Activated CD4-positive, alpha-beta T cell treated with anti-CD3 and anti-CD28 coated beads for 24 hours (primary cell): ENCODE measurements at regions not wholly inside any gene's neighbourhood (a gene's known extent, or its start where the extent isn't known, plus 50 kb on each side); places are given as distances from the start of the nearest gene placed in this dataset.

Source experiments
- DNase-seq, 2 donors: peaks; one replicate each; pipeline ENCODE4 v3.0.0-alpha.2; 2020; ENCODE audit warnings: low read depth in 2 of 2

DNA sequence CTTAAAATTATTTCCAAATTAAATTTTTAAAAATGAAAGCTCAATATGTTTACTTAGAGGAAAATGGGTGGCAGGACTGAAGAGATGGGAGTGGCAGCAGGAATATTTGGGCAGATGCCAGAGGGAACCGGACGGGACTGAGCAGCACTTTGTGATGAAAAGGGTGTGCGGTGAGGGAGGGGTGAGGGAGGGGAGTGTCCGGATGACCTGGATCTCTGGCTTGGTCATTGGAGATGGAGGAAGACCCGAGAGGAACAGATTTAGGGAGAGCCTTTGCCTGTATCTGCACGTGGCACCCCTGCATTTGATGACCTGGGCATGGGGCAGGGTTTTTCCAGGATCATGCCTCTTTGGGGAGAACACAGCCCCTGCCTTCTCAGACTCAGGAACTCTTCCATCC, 201.1 kb upstream of the MVB12B start:
- DNase-seq: no peak

DNA sequence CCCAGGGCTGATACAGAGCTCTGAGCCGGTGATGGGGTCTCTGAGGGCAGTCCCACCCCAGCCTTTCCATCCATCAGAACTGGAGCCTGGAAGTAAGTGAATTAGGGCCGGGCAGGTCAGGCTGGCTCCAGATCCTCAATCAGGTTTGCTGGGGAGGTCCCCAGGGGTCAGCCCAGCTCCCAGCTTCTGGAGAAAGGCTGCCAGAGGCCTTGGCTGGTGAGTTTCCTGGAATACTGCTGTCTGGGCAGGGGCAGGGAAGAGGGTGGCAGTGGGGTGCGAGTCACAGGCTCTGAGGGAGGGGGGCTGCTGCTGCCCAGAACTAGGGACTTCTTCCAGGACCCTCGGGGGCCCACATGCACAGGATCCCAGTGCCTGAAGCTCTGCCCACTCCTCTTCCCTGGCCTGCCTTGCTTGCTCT, 200.6 kb upstream of the MVB12B start:
- DNase-seq: no peak

DNA sequence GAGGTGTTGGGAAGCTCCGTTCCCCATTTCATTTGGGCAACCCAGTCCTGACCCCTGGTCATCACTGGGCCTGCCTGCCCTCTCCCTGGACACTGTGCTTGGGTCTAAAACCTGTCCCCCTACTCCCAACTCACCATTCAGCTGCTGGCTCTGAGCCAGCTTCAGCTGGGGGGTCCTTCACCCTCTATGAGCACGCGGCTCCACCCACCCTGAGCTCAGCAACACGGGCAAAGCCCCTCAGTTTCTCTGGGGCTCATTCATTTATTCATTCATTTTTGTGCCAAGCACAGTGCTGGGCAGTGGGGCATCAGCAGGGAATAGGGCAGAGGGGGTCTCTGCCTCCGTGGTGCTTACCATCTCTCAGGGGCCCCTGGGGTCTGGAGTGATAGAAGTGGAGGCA, 199.8 kb upstream of the MVB12B start:
- DNase-seq: no peak

DNA sequence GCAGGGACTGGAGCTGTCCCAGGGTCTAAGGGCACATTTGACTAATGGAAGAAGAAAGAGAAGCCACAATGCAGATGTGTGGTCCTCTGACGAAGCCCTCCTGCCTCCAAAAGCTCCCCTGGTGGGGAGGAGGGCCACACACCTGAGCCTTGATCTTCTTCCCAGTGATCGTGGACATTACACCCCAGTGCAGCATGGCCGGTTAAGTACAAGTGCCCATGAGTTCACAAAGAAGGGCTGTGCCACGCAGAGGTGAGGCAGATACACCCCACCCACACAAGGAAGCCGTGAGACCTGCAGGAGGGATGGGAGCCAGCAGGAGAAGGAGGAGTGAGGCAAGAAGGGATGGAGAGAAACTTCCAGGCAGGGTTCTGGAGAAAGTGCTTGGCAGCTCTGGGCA, 199.0 kb upstream of the MVB12B start:
- no peak for DNase-seq

DNA sequence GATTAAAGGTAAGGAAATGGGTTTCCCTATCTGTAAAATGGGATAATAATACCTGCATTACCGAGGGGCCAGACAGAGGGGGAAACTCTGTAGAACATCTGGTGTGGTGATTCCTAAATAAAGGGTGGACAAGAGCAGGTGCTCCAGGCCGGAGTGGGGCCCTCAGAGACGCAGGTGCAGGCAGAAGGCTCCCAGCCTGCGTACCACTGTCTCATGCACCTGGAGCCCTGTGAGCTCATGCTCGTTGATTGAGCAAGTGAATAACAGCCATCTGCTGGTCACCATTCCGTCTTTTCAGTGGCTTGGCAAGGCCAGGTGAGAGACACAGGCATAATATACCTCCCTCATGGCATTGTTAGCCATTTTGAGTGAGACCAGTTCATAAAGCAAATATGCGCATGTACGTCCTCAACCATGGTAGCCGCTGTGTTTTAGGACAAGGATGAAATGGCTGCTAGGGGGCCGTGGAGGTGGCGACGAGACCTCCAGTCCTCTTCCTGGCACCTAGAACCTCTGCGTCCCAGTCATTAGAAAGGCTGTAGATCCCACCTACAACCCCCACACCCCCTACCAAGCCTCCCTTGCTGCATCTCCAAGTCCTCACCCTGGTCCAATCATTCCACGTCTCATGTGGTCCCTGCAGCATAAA, 198.0 kb upstream of the MVB12B start:
- DNase-seq: no peak

DNA sequence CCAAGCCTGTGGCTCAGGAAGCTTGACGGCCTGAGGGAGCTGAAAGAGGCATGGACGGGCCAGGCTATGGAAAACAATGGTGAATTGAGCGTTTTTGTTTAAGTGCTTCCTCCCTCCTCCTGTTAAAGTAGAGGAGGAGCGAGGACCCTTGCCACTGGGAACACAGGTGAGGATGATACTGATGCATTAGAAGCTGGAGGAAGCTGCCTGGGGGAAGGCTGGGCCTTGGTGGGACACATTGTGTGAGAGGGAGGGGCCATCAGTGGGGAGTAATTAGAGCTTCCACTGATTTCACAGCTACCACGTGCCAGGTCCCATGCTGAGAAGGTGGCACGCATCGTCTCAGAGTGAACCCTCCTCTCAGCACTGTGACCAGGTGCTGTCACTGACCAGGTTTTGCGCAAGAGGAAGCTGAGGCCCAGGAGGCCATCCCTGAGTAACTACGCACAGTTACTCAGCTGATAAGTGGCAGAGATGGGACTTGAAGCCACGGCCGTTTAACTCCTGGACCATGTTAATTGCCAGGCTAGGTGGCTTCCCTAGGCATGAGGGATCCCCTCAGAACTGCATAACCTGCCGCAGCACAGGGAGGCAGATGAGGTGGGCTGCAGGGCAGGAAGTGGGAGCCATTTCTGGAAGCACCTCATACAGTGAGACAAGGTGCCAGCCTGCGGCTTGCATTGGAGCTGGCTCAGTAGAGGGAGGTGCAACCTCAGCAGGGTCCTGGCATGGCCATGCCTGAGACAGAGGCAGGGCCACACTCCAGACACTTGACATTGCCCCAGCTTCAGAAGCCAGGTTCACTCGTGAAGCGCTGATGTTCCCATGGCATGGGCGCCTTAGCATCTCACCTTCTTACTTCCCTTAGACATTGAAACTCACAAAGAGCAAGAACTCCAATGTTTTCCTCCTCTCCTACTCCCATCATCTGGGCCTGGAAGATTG, 195.3 kb upstream of the MVB12B start:
- DNase-seq: no peak

DNA sequence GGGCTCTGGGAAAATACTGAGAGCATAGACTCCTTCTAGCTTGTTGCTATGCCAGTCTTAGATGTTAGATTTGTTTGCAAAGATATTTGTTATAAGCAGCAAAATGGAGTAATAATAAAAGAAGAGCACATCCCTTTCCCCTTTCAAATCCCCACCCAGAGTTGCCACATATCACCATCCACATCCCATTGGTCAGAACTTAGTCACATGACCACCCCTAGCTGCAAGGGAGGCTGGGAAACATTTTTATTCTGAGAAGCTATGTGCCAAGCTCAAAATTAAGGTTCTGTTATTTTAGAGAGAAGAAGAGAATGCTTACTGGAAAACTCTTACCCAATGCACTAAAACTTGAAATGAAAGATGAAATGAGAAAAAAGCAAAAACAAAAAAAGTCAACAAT, 193.9 kb upstream of the MVB12B start:
- no peak for DNase-seq

DNA sequence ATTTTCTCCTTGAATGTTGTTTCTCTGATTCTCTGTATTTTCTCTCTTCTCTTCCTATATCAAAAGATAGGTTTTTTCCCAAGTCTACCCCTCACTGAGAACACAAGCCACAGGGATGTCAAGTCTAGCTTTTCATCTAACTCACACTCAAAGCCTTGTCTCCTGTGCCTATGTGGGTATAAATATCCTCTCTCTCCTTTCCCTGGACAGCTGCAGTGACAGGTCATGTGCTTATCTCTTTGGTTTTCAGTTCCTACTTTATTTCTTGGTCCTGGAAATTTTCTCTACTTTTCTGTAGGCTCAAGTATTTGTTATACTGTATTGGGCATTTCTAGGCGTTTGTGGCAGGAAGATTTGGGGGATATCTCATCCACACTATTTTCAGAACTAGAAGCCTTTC, 182.4 kb upstream of the MVB12B start:
- no peak for DNase-seq

DNA sequence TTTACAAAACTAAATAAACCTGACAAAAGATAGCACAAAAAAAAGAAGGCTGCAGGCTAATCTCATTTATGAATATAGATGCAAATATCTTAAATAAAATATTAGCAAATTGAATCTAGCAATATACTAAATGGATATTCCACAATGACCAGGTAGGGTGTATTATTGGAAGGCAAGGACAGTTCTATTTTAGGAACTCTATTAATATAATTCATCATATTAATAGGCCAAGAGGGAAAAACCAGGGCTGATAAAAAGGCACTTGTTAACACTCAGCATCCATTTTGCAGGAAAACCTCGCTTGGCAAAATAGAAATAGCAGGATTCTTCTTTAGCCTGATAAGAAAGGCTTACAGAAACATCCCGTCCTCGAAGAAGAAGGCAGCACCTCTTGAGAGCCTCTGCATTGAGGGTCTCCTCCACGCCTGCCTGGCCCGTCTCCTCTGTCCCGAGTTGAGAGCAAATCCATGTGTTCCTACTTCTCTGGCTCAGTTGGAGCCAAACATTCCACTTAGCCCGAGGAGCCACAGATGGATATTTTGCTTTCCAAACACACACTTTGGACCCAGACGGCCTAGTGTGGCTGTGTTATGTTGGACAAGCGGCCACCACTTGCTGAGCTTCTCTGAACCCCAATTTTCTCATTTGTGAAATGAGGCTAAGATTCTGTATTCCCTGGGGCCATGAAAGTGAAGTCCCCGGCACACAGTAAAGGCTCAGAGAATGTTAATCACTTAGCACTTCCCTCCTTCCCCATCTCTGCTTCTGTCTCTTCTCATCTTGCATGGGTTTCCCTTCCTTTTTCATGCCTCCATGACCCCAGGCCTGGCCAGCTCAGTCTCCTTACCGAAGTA, 181.8 kb upstream of the MVB12B start:
- no peak for DNase-seq

DNA sequence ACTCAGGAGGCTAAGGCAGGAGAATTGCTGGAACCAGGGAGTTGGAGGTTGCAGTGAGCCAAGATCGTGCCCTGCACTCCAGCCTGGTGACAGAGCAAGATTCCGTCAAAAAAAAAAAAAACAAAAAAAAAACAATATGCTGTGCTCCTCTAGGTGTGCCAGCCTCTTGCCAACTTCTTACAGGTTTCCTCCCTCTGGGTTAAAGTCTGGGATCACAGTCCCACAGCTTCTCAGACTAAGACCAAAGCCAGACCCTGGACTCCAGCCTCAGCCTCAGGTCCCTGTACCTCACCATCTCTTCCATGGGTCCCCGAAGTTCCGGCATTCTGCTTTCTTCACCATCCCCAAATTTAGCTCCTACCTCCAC, 180.8 kb upstream of the MVB12B start:
- DNase-seq: no peak

DNA sequence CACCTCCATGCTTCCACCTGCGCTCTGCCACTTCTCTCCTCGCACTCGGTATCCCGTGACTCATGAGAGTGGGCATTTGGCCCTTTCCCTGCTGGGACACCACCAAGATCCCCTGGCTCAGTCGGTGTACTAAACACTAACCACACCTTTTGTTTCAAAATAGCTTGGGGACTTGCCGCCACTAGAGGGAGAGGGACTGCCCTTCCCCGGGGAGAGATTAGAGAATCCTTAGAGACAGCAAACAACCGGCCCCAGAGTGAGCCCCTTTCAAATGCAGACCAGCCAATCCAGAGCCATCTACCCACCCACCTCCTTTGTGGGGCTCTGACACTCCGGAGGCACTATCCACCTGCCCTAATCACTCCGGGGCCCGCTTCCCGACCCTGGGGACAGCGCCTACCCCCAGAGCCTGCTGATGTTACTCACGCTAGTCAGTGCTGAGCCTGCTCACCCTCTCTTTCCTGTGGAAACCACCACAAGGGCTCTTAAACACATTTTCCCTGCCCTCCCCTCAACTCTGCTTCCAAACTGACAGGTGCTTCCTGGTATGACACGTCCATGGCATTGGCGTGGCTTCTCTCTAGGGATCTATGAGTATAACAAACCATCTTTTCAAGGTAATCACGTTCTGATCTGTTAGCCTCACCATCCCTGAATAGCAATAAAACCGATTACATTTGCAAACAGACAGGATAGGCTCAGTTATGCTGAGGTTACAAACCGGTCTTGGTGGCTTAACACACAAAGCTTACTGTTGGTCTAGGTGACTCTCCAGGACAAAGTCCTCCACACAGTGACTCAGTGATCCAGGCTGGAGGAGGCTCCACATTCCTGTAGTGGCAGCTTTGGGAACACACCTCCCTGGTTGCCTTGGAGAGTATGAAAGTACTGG, 180.1 kb upstream of the MVB12B start:
- peak in 1 of 2 donors; percentile 6 for DNase-seq

DNA sequence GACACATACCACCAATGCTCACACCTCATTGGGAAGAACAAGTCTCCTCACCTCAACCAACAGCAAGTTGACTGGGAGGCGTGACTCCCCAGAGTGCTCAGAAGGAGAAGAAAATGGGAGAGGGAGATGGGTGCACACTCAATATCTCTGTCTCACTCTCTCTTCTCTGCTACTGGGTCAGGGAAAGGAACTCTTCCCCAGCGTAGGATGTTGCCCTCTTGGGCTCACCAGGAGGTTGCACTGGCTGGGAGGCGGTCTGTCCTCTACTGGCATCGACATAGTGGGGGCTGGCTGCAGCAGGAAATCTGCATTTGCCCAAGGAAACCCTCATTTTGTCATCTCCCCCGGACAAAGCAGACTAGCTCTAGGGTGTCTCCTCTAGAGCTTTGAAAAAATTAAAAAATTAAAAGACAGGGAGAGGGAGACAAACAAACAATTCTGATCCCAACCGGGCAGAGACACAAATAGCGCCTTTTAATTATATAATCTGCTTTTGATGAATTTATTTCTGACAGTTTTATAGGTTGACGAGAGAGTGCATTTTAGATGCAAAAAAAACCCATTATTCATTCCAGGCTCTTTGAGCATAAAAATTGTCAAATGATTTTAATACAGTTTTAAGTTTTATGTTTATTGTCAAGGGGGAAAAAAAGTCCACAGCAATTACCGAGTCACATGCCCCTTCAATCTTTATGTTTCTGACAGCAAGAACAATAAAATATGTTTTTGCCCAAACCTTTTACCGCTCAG, 179.3 kb upstream of the MVB12B start:
- DNase-seq: no peak

DNA sequence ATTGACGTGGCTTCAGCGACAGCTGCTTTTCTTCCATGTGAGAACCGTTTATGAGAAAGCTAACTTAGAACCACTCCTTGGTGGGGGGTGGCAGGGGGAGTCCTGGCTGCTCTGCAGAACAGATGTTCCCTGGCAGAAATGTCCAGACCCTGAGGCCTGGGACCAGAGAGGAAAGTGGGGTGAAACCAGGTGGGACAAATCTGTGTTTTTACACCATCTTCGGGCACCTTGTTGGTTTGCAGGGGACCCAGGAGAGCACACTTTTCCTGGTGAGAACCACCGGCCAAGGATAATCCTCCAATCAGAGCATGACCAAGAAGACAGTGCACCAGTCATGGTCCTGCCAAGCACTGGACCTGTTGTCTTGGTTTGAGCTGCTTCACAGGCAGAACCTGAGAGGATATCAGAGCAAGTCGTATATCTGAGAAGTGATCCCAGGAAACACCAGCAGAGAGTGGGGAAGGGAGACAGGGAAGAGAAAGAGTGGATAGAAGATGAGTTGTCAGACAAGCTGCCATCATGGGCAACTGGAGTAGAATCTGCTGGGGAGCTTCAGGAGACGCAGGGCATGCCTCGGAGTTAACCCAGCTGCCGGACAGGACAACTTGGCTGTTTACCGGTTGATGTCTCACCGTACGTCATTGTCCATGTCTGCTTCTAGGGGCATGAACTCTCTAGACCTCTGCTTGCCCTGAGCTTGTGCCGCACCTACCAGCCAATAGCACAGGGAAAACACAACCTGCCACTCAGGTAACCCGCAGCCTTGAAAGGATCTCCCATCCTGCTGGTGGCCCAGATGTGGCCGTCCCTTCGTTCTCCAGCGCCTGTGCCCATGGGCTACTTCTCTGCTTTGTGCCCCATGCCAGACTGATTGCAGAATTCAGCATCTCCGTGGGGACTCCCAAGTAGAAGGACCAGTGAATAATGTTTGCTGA, 178.4 kb upstream of the MVB12B start:
- DNase-seq: no peak

DNA sequence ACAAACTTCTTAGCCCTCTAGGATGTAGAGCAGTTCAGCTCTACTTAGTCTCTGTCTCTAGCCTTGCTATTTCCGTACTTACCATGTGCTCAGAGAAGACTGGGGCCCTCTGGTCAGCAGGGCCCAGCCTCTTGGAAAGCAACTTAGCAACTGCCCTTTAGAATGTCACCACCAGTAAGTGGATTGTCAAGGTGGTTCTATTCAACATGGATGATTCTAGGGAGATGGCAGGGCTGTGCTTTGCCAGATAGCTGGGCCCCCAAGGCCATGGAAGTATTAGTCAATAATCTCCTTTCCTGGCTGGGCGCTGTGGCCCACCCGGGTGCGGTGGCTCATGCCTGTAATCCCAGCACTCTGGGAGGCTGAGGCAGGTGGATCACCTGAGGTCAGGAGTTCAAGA, 177.6 kb upstream of the MVB12B start:
- no peak for DNase-seq

DNA sequence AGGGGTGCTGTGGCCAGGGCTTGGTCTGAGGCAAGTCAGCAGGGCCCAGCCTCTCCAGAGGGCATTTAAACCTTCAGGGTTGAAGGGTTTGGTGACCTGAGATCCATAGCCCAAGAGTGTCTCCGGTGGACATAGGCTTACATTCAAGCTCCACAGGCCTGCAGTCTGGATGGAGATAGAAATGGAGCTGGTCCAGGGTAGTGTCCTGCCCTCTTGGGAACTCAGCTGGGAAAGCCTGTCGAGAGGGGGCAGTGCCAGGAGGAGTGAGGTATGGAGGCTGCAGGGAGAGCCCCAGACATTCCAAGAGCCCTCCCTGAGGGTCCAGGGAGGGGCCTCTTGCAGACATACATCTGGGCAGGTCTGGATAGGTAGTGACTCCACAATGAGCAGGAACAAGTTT, 177.0 kb upstream of the MVB12B start:
- no peak for DNase-seq

DNA sequence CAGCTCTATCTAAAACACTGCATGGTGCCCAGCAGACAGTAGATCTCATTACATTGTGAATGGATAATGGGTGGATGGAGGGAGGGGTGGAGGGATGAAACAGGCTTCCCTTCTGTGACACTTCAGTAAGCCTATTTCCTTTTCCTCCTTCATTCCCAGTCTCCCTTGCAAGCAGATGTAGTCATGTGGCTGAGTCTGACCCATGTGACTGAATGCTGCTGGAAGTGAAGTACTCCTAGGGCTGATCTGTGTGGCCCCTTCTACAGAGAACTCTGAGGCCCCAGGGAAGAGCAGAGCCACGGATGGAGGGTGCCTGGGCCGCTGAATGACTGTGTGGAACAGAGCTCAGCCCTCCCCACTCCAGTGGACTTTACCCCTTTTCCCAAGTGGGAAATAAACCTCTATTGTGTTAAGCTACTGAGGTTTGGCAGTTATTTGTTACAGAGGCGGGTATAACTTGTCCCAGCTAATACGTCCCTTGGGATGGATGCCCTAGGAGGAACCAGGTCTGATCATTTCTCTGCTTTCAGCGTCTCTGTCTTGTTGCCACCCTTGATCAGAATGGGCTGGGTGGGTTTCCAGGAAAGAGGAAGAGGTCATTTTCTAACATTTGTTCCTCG, 176.1 kb upstream of the MVB12B start:
- DNase-seq: no peak

DNA sequence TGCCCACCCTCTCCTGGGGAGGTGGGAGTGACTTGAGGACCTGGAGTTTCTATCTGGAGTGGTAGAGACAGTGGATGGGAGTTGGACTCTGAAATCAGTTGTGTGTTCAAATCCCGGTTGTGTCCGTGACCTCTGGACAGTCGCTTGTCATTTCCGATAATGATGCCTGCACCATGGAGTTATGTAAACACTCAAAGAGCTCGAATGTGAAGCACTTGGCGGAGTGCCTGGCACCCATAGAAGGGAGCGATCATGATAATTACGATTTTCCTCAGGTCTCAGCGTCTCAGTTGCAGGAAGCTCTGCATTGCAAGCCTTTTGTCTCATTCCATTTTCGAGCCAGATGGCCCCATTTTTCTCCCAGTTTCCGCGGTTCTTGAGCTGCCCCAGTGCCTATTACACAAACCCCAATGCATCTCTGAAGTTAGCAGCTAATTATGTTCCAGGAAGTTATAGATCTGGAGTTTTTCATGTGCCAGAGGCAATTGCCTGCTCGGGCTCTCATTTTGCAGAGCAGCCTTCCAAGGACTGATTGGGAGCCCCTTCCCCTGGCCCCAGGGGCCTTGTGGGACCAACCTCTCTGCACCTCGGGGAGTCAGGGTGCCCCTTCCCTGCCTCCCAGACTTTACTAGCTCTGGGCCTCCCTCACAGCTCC, 175.5 kb upstream of the MVB12B start:
- no peak for DNase-seq

DNA sequence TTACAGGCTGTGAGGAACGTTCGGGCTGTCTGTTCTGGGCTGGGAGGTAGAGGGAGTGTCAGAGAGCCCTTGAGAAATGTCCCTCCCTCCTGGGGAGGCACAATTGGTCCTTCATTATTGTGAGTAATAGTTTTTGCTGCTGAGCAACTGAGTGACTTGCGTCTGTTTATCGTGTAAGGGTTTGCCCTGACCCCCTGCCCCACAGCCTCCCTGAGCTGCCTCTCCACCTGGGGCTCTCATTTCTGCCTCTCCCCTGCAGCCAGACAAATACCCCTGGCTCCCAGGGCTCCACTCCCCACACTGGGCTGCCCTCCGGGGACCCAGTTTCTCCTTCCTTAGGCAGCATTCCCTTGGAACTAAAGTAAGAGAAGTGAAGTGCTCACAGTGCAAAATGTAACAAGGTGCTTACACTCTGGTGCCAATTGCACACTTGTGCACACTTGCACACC, 174.9 kb upstream of the MVB12B start:
- DNase-seq: no peak
